CD4-positive, CD25-positive, alpha-beta regulatory T cell (primary cell): ENCODE measurements at regions not wholly inside any gene's neighbourhood (a gene's known extent, or its start where the extent isn't known, plus 50 kb on each side); places are given as distances from the start of the nearest gene placed in this dataset.

Experiments
- ATAC-seq, 2 donors: fragments of 150-1000 bp; cut with Tn5 transposase; one replicate each; pipeline ENCODE4 v1.10.0; 2021; ENCODE audit warnings: low read depth in 2 of 2, moderate number of reproducible peaks in 2 of 2, moderate library complexity in 1 of 2
- DNase-seq, 3 donors: peaks; one replicate each; pipeline versions ENCODE4 v3.0.0 to v3.0.0-alpha.2; 2012 to 2022; ENCODE audit warnings: mixed read lengths in 1 of 3
- H3K27ac ChIP-seq: one replicate; pipeline ENCODE4 v1.7.0; 2013; ENCODE audit warnings: mild to moderate bottlenecking, low read length; ENCODE audit not compliant: insufficient read depth, poor library complexity, severe bottlenecking
- H3K27me3 ChIP-seq: one replicate; pipeline ENCODE4 v1.7.0; 2013; ENCODE audit warnings: low read length; ENCODE audit not compliant: control insufficient read depth, insufficient read depth
- H3K36me3 ChIP-seq: one replicate; pipeline ENCODE4 v1.7.0; 2013; ENCODE audit warnings: mild to moderate bottlenecking, low read length, moderate library complexity; ENCODE audit not compliant: control insufficient read depth, insufficient read depth
- H3K4me1 ChIP-seq: 2 replicates; pipeline ENCODE4 v1.7.0; 2013; ENCODE audit warnings: mild to moderate bottlenecking, low read length; ENCODE audit not compliant: insufficient read depth, control insufficient read depth, poor library complexity, severe bottlenecking
- H3K4me3 ChIP-seq: one replicate; pipeline ENCODE4 v1.7.0; 2013; ENCODE audit warnings: low read depth, mild to moderate bottlenecking, low read length, moderate library complexity
- H3K9me3 ChIP-seq, 2 experiments: 1 replicate in 1 of 2; 2 replicates in 1 of 2; pipeline ENCODE4 v1.7.0; 2013; ENCODE audit warnings: low read length in 2 of 2, mild to moderate bottlenecking in 1 of 2, moderate library complexity in 1 of 2; ENCODE audit not compliant: control insufficient read depth in 2 of 2
- H3K27ac Mint-ChIP-seq, 3 donors: one replicate each; pipeline ENCODE4 v1.8.0; 2020 to 2022; ENCODE audit warnings: mild to moderate bottlenecking in 3 of 3, mixed read lengths in 3 of 3, moderate library complexity in 2 of 3
- H3K27me3 Mint-ChIP-seq: one replicate; pipeline ENCODE4 v1.8.0; 2022; ENCODE audit warnings: mild to moderate bottlenecking, mixed read lengths
- H3K36me3 Mint-ChIP-seq: one replicate; pipeline ENCODE4 v1.8.0; 2020; ENCODE audit warnings: mixed read lengths
- H3K4me1 Mint-ChIP-seq, 4 donors: one replicate each; pipeline ENCODE4 v1.8.0; 2020 to 2022; ENCODE audit warnings: mixed read lengths in 4 of 4, mild to moderate bottlenecking in 1 of 4
- H3K4me3 Mint-ChIP-seq, 4 donors: one replicate each; pipeline ENCODE4 v1.8.0; 2020 to 2022; ENCODE audit warnings: mild to moderate bottlenecking in 4 of 4, mixed read lengths in 4 of 4, moderate library complexity in 3 of 4
- H3K9me3 Mint-ChIP-seq, 7 donors: one replicate each; pipeline ENCODE4 v1.8.0; 2020 to 2022; ENCODE audit warnings: mixed read lengths in 7 of 7, mild to moderate bottlenecking in 3 of 7, moderate library complexity in 2 of 7

GRCh38 chr5:9987101-9987500, 262.6 kb downstream of the ATPSCKMT start:
- no peak overlapping the region for H3K4me3 ChIP-seq
- H3K4me1 Mint-ChIP-seq, result no peaks in the 10 kb centered on the region
- no peaks in the 10 kb centered on the region for H3K36me3 Mint-ChIP-seq
- H3K9me3 Mint-ChIP-seq, result peaks cover 2 to 19% (median 6%) of the 10 kb centered on the region in 7 donors
- peaks cover 0 to 4% of the 10 kb centered on the region in 2 experiments for H3K9me3 ChIP-seq
- ATAC-seq, result no peak
- no peak overlapping the region for H3K4me3 Mint-ChIP-seq
- H3K27me3 Mint-ChIP-seq, result no peaks in the 10 kb centered on the region
- no peaks in the 10 kb centered on the region for H3K4me1 ChIP-seq
- H3K27ac ChIP-seq, result no peak overlapping the region
- no peaks in the 10 kb centered on the region for H3K27me3 ChIP-seq
- H3K36me3 ChIP-seq, result no peaks in the 10 kb centered on the region
- no peak overlapping the region for H3K27ac Mint-ChIP-seq
- no peak for DNase-seq

GRCh38 chr5:9977070-9977469, 272.6 kb downstream of the ATPSCKMT start:
- H3K9me3 ChIP-seq, result no peaks in the 10 kb centered on the region
- H3K27me3 ChIP-seq, result no peaks in the 10 kb centered on the region
- ATAC-seq (no peak), DNase-seq (no peak)
- H3K4me1 ChIP-seq, result no peaks in the 10 kb centered on the region
- H3K4me1 Mint-ChIP-seq, result no peaks in the 10 kb centered on the region
- H3K27me3 Mint-ChIP-seq, result no peaks in the 10 kb centered on the region
- H3K4me3 Mint-ChIP-seq, result no peak overlapping the region
- H3K27ac Mint-ChIP-seq, result no peak overlapping the region
- H3K36me3 Mint-ChIP-seq, result no peaks in the 10 kb centered on the region
- peaks cover 0 to 6% (median 2%) of the 10 kb centered on the region in 7 donors for H3K9me3 Mint-ChIP-seq
- H3K36me3 ChIP-seq, result no peaks in the 10 kb centered on the region
- H3K4me3 ChIP-seq, result no peak overlapping the region
- no peak overlapping the region for H3K27ac ChIP-seq

- H3K4me1 ChIP-seq, result no peaks in the 10 kb centered on the region
- no peak overlapping the region for H3K27ac ChIP-seq
- Mint-ChIP-seq H3K4me1 (no peaks in the 10 kb centered on the region), H3K27me3 (no peaks in the 10 kb centered on the region), H3K4me3 (no peak overlapping the region), H3K36me3 (no peaks in the 10 kb centered on the region), H3K27ac (no peak overlapping the region), H3K9me3 (peaks cover 0 to 6% (median 3%) of the 10 kb centered on the region in 7 donors)
- no peaks in the 10 kb centered on the region for H3K9me3 ChIP-seq
- ATAC-seq (no peak), DNase-seq (no peak)
- H3K36me3 ChIP-seq, result no peaks in the 10 kb centered on the region
- no peak overlapping the region for H3K4me3 ChIP-seq
- H3K27me3 ChIP-seq, result no peaks in the 10 kb centered on the region
These were observed 273.1 kb downstream of the ATPSCKMT start for GRCh38 chr5:9976621-9977020.

GRCh38 chr5:9972059-9972458, 277.6 kb downstream of the ATPSCKMT start:
- Histone ChIP-seq H3K9me3 (no peaks in the 10 kb centered on the region), H3K27me3 (no peaks in the 10 kb centered on the region), H3K4me3 (no peak overlapping the region), H3K4me1 (no peaks in the 10 kb centered on the region), H3K27ac (no peak overlapping the region), H3K36me3 (no peaks in the 10 kb centered on the region)
- H3K4me3 Mint-ChIP-seq, result no peak overlapping the region
- H3K36me3 Mint-ChIP-seq, result no peaks in the 10 kb centered on the region
- H3K9me3 Mint-ChIP-seq, result peaks cover 0 to 12% (median 7%) of the 10 kb centered on the region in 7 donors
- no peaks in the 10 kb centered on the region for H3K4me1 Mint-ChIP-seq
- no peak overlapping the region for H3K27ac Mint-ChIP-seq
- no peak for ATAC-seq
- DNase-seq, result no peak
- H3K27me3 Mint-ChIP-seq, result no peaks in the 10 kb centered on the region

GRCh38 chr5:9971301-9971700, 278.4 kb downstream of the ATPSCKMT start:
- Histone ChIP-seq H3K4me3 (no peak overlapping the region), H3K9me3 (no peaks in the 10 kb centered on the region), H3K36me3 (no peaks in the 10 kb centered on the region), H3K27me3 (no peaks in the 10 kb centered on the region), H3K27ac (no peak overlapping the region), H3K4me1 (no peaks in the 10 kb centered on the region)
- H3K4me3 Mint-ChIP-seq, result no peak overlapping the region
- no peaks in the 10 kb centered on the region for H3K36me3 Mint-ChIP-seq
- peaks cover 0 to 12% (median 7%) of the 10 kb centered on the region in 7 donors for H3K9me3 Mint-ChIP-seq
- ATAC-seq, result no peak
- no peak for DNase-seq
- no peaks in the 10 kb centered on the region for H3K4me1 Mint-ChIP-seq
- no peaks in the 10 kb centered on the region for H3K27me3 Mint-ChIP-seq
- H3K27ac Mint-ChIP-seq, result no peak overlapping the region

- no peak overlapping the region for H3K4me3 ChIP-seq
- DNase-seq (no peak), ATAC-seq (no peak)
- H3K9me3 ChIP-seq, result no peaks in the 10 kb centered on the region
- no peaks in the 10 kb centered on the region for H3K36me3 Mint-ChIP-seq
- no peak overlapping the region for H3K27ac ChIP-seq
- H3K27me3 ChIP-seq, result peaks cover 2% of the 10 kb centered on the region
- no peaks in the 10 kb centered on the region for H3K36me3 ChIP-seq
- H3K4me1 ChIP-seq, result no peaks in the 10 kb centered on the region
- H3K9me3 Mint-ChIP-seq, result peaks cover 0 to 11% (median 6%) of the 10 kb centered on the region in 7 donors
- no peaks in the 10 kb centered on the region for H3K27me3 Mint-ChIP-seq
- H3K4me1 Mint-ChIP-seq, result no peaks in the 10 kb centered on the region
- H3K4me3 Mint-ChIP-seq, result no peak overlapping the region
- H3K27ac Mint-ChIP-seq, result no peak overlapping the region
These were observed 290.8 kb downstream of the ATPSCKMT start for GRCh38 chr5:9958914-9959313.

GRCh38 chr5:9957214-9957613, 292.5 kb downstream of the ATPSCKMT start:
- no peak overlapping the region for H3K4me3 Mint-ChIP-seq
- H3K27ac Mint-ChIP-seq, result no peak overlapping the region
- no peaks in the 10 kb centered on the region for H3K4me1 Mint-ChIP-seq
- no peak overlapping the region for H3K27ac ChIP-seq
- H3K36me3 Mint-ChIP-seq, result no peaks in the 10 kb centered on the region
- no peaks in the 10 kb centered on the region for H3K36me3 ChIP-seq
- H3K9me3 Mint-ChIP-seq, result peaks cover 0 to 9% (median 3%) of the 10 kb centered on the region in 7 donors
- no peak for ATAC-seq
- H3K27me3 Mint-ChIP-seq, result no peaks in the 10 kb centered on the region
- H3K4me1 ChIP-seq, result no peaks in the 10 kb centered on the region
- no peak overlapping the region for H3K4me3 ChIP-seq
- no peaks in the 10 kb centered on the region for H3K9me3 ChIP-seq
- H3K27me3 ChIP-seq, result peaks cover 2% of the 10 kb centered on the region
- DNase-seq, result no peak

GRCh38 chr5:9956725-9957124, 293.0 kb downstream of the ATPSCKMT start:
- Mint-ChIP-seq H3K4me3 (no peak overlapping the region), H3K27ac (no peak overlapping the region)

More at GRCh38 chr5:9956725-9957124, 293.0 kb downstream of the ATPSCKMT start:
- peaks cover 0 to 9% (median 3%) of the 10 kb centered on the region in 7 donors for H3K9me3 Mint-ChIP-seq
- Histone ChIP-seq H3K4me3 (no peak overlapping the region), H3K4me1 (no peaks in the 10 kb centered on the region), H3K9me3 (no peaks in the 10 kb centered on the region), H3K27me3 (peaks cover 2% of the 10 kb centered on the region), H3K36me3 (no peaks in the 10 kb centered on the region), H3K27ac (no peak overlapping the region)
- no peaks in the 10 kb centered on the region for H3K36me3 Mint-ChIP-seq
- no peaks in the 10 kb centered on the region for H3K27me3 Mint-ChIP-seq
- DNase-seq, result no peak
- no peak for ATAC-seq
- no peaks in the 10 kb centered on the region for H3K4me1 Mint-ChIP-seq
